HG03378 (cell line): ENCODE measurements at regions not wholly inside any gene's neighbourhood (a gene's known extent, or its start where the extent isn't known, plus 50 kb on each side); places are given as distances from the start of the nearest gene placed in this dataset.

Experiments
- ATAC-seq: cut with Tn5 transposase; IDR thresholded peaks from one replicate; pipeline ENCODE4 v1.9.1; 2021; ENCODE audit warnings: mild to moderate bottlenecking, moderate library complexity; ENCODE audit not compliant: unreplicated experiment

GRCh38 chr14:34025325-34026017 is 74.6 kb upstream of the EGLN3 start:
- no peak for ATAC-seq

GRCh38 chr14:34024768-34025144 is 73.9 kb upstream of the EGLN3 start:
- ATAC-seq: no peak

- no peak for ATAC-seq
Observed at GRCh38 chr14:34023824-34024767, 73.2 kb upstream of the EGLN3 start.

- no peak for ATAC-seq
Observed at GRCh38 chr14:34021096-34021495, 70.2 kb upstream of the EGLN3 start.

- ATAC-seq: no peak
Observed at GRCh38 chr14:34020014-34020413, 69.1 kb upstream of the EGLN3 start.

GRCh38 chr14:34018564-34019244 is 67.8 kb upstream of the EGLN3 start:
- ATAC-seq: peak; percentile 81

GRCh38 chr14:34018125-34018524 is 67.3 kb upstream of the EGLN3 start:
- ATAC-seq: peak; percentile 9

GRCh38 chr14:34015383-34015782 is 64.5 kb upstream of the EGLN3 start:
- ATAC-seq: no peak

- ATAC-seq: no peak
Observed at GRCh38 chr14:34014936-34015335, 64.1 kb upstream of the EGLN3 start.

GRCh38 chr14:34013721-34014060 is 62.8 kb upstream of the EGLN3 start:
- ATAC-seq: peak; percentile 53

- peak; percentile 92 for ATAC-seq
Observed at GRCh38 chr14:34012978-34013720, 62.3 kb upstream of the EGLN3 start.

GRCh38 chr14:34012369-34012768 is 61.5 kb upstream of the EGLN3 start:
- ATAC-seq: no peak

- ATAC-seq: no peak
Observed at GRCh38 chr14:34009956-34010355, 59.1 kb upstream of the EGLN3 start.

GRCh38 chr14:34007902-34008301 is 57.0 kb upstream of the EGLN3 start:
- no peak for ATAC-seq

- ATAC-seq: no peak
Observed at GRCh38 chr14:34005901-34006300, 55.0 kb upstream of the EGLN3 start.

GRCh38 chr14:34004881-34005280 is 54.0 kb upstream of the EGLN3 start:
- no peak for ATAC-seq

GRCh38 chr14:34003691-34004090 is 52.8 kb upstream of the EGLN3 start:
- peak; percentile 28 for ATAC-seq

GRCh38 chr14:34003082-34003668 is 52.3 kb upstream of the EGLN3 start:
- ATAC-seq: peak; percentile 51
